GM12864 (cell line): ENCODE measurements at regions not wholly inside any gene's neighbourhood (a gene's known extent, or its start where the extent isn't known, plus 50 kb on each side); places are given as distances from the start of the nearest gene placed in this dataset.

Experiments
- DNase-seq: peaks from one replicate; pipeline ENCODE4 v3.0.0-alpha.2; 2011; ENCODE audit warnings: low read depth
- H3K4me3 ChIP-seq: 2 replicates; pipeline ENCODE4 v1.5.1; 2011; ENCODE audit warnings: mild to moderate bottlenecking, low read depth, low read length, control low read depth
- TF ChIP-seq, protein P1 (sequence below): IDR thresholded peaks from 2 replicates; pipeline ENCODE4 v1.5.1; 2011; ENCODE audit warnings: low read depth, mild to moderate bottlenecking, moderate library complexity, low read length, control low read depth, inconsistent platforms; ENCODE audit errors: missing control alignments

- H3K4me3 ChIP-seq = no peak overlapping the region
- DNase-seq = no peak
- TF ChIP-seq, protein P1, sequence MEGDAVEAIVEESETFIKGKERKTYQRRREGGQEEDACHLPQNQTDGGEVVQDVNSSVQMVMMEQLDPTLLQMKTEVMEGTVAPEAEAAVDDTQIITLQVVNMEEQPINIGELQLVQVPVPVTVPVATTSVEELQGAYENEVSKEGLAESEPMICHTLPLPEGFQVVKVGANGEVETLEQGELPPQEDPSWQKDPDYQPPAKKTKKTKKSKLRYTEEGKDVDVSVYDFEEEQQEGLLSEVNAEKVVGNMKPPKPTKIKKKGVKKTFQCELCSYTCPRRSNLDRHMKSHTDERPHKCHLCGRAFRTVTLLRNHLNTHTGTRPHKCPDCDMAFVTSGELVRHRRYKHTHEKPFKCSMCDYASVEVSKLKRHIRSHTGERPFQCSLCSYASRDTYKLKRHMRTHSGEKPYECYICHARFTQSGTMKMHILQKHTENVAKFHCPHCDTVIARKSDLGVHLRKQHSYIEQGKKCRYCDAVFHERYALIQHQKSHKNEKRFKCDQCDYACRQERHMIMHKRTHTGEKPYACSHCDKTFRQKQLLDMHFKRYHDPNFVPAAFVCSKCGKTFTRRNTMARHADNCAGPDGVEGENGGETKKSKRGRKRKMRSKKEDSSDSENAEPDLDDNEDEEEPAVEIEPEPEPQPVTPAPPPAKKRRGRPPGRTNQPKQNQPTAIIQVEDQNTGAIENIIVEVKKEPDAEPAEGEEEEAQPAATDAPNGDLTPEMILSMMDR = no peak
Measured at GRCh38 chr5:88545338-88545737, 276.7 kb upstream of the TMEM161B start.

DNA sequence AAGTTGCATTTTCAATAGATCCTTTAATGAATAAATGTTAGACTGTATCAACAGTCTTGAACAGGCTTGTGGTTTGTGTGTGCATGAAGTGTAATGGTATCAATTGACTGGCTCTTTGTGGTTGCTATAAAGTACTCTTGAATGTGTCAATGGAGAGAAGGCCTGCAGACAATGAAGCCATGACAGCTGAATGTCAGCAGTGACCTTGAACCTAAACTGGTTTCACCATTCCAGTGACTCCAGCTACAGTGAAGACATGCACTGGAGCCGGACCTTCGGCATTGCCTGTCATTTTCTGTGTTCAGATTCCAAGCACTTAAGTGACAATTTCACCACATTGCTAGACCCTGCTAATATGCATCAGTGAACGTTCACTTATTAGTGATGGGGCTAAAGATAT lies 276.0 kb upstream of the TMEM161B start:
- no peak overlapping the region for H3K4me3 ChIP-seq
- TF ChIP-seq, protein P1 = no peak
- no peak for DNase-seq

- DNase-seq = no peak
- TF ChIP-seq, protein P1 = no peak
- no peak overlapping the region for H3K4me3 ChIP-seq
Measured at GRCh38 chr5:88544136-88544645, 275.5 kb upstream of the TMEM161B start.

GRCh38 chr5:88542786-88543185 lies 274.1 kb upstream of the TMEM161B start:
- TF ChIP-seq, protein P1 = no peak
- H3K4me3 ChIP-seq = no peak overlapping the region
- no peak for DNase-seq

- no peak overlapping the region for H3K4me3 ChIP-seq
- TF ChIP-seq, protein P1 = no peak
- DNase-seq = no peak
Measured at GRCh38 chr5:88540471-88541115, 271.9 kb upstream of the TMEM161B start.

DNA sequence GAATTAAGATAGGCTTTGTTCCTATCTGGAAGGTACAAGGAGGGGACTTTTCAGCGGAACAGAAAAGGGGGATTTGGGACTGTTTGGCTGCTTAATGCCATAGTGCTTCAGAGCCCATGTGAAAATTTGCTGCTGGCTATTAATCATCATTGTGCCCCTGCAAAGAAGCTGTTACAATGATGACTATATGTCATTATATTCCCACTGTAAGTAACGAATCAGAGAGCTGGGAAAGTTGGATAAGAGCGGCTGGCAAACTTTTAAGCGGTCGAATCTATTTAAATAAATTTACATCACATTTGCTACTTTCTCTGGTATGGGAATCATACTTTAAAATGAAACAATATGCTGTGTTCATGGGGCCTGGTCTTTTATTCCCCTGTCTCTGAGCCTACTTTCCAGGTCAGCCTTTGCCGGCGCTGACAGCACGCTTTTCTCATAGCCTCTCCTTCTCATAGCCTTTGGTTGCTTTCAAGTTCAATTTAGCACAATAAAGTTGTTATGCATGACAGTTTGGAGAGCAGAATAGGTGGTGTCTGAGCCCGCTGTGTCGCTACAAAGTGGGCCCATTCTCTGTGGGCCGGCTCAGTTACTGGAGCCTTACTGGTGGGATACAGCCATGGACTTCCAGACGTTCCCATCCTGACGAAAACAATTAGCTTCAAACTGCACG lies 271.2 kb upstream of the TMEM161B start:
- no peak for DNase-seq
- TF ChIP-seq, protein P1 = no peak
- no peak overlapping the region for H3K4me3 ChIP-seq

GRCh38 chr5:88539026-88539425 lies 270.4 kb upstream of the TMEM161B start:
- no peak for DNase-seq
- TF ChIP-seq, protein P1 = no peak

More at GRCh38 chr5:88539026-88539425, 270.4 kb upstream of the TMEM161B start:
- no peak overlapping the region for H3K4me3 ChIP-seq
